ENCODE measurements at regions not wholly inside any gene's neighbourhood (a gene's known extent, or its start where the extent isn't known, plus 50 kb on each side); places are given as distances from the start of the nearest gene placed in this dataset.
A peak's percentile ranks its signal among the peaks of the same experiment; 100 is the strongest.

GRCh38 chr5:56482363-56482762 is 249.2 kb upstream of the ANKRD55 start:
- Mint-ChIP-seq H3K4me1 (ENCODE audit: low read depth) (peaks cover 35% of the 10 kb centered on the region), H3K27me3 (no peaks in the 10 kb centered on the region), H3K4me3 (no peak overlapping the region), H3K36me3 (no peaks in the 10 kb centered on the region), H3K27ac (no peak overlapping the region), H3K9me3 (peaks cover 11% of the 10 kb centered on the region)
- POLR2A ChIA-PET = interaction anchor here (0.6 kb wide), 1 partner anchor 154 kb away, joined by 3 read pairs; no protein-coding TSS in a partner anchor
- CTCF ChIA-PET = interaction anchor here (1.2 to 1.5 kb wide), 2 partner anchors 13 to 211 kb away, joined by 3 to 4 read pairs; no protein-coding TSS in a partner anchor
- intact Hi-C loops (cut with micrococcal nuclease) = loop anchor here (5.0 to 10.0 kb wide), 2 partner anchors 105 to 132 kb away; no protein-coding TSS in a partner anchor
- DNase-seq = no peak

- H3K4me3 Mint-ChIP-seq = peak overlapping the region; percentile 75
- no peaks in the 10 kb centered on the region for H3K27me3 Mint-ChIP-seq
- POLR2A ChIA-PET = interaction anchor here (1.0 kb wide), 1 partner anchor 153 kb away, joined by 3 read pairs; no protein-coding TSS in a partner anchor
- CTCF ChIA-PET = interaction anchor here (0.6 to 2.8 kb wide), 4 partner anchors 13 to 212 kb away, joined by 3 to 15 read pairs (median 4); no protein-coding TSS in a partner anchor
- peaks cover 41% of the 10 kb centered on the region for H3K4me1 Mint-ChIP-seq (ENCODE audit: low read depth)
- no peaks in the 10 kb centered on the region for H3K36me3 Mint-ChIP-seq
- DNase-seq = peak; percentile 32
- peaks cover 5% of the 10 kb centered on the region for H3K9me3 Mint-ChIP-seq
- intact Hi-C loops (cut with micrococcal nuclease) = loop anchor here (2.0 to 10.0 kb wide), 3 partner anchors 106 to 211 kb away; no protein-coding TSS in a partner anchor
- peak overlapping the region; percentile 75 for H3K27ac Mint-ChIP-seq
Measured at GRCh38 chr5:56481428-56482357, 248.6 kb upstream of the ANKRD55 start.

- Mint-ChIP-seq H3K4me3 (peak overlapping the region; percentile 78), H3K27ac (peak overlapping the region; percentile 84), H3K9me3 (no peaks in the 10 kb centered on the region), H3K4me1 (ENCODE audit: low read depth) (peaks cover 46% of the 10 kb centered on the region), H3K27me3 (no peaks in the 10 kb centered on the region), H3K36me3 (no peaks in the 10 kb centered on the region)
- POLR2A ChIA-PET = interaction anchor here (1.0 to 2.0 kb wide), 4 partner anchors 152 to 334 kb away, joined by 3 to 6 read pairs (median 4); partner anchors contain the start of gene MAP3K1
- intact Hi-C loops (cut with micrococcal nuclease) = loop anchor here (1.0 to 10.0 kb wide), 4 partner anchors 106 to 334 kb away; partner anchors contain the start of gene MAP3K1
- CTCF ChIA-PET = interaction anchor here (0.6 to 3.3 kb wide), 7 partner anchors 8 to 357 kb away, joined by 3 to 19 read pairs (median 3); no protein-coding TSS in a partner anchor
- peak; percentile 42 for DNase-seq
Measured at GRCh38 chr5:56480705-56481427, 247.7 kb upstream of the ANKRD55 start.

- CTCF ChIA-PET = interaction anchor here (0.8 to 3.3 kb wide), 7 partner anchors 9 to 358 kb away, joined by 3 to 19 read pairs (median 3); no protein-coding TSS in a partner anchor
- DNase-seq = peak; percentile 58
- intact Hi-C loops (cut with micrococcal nuclease) = loop anchor here (1.0 to 10.0 kb wide), 4 partner anchors 107 to 335 kb away; partner anchors contain the start of gene MAP3K1
- Mint-ChIP-seq H3K4me3 (peak overlapping the region; percentile 78), H3K27me3 (no peaks in the 10 kb centered on the region), H3K36me3 (no peaks in the 10 kb centered on the region), H3K27ac (peak overlapping the region; percentile 84), H3K4me1 (ENCODE audit: low read depth) (peaks cover 47% of the 10 kb centered on the region), H3K9me3 (no peaks in the 10 kb centered on the region)
- POLR2A ChIA-PET = interaction anchor here (1.3 to 2.0 kb wide), 3 partner anchors 152 to 335 kb away, joined by 3 to 6 read pairs (median 4); partner anchors contain the start of gene MAP3K1
Measured at GRCh38 chr5:56480078-56480704, 247.1 kb upstream of the ANKRD55 start.

GRCh38 chr5:56479696-56480077 is 246.6 kb upstream of the ANKRD55 start:
- Mint-ChIP-seq H3K4me3 (peak overlapping the region; percentile 78), H3K27me3 (no peaks in the 10 kb centered on the region), H3K4me1 (ENCODE audit: low read depth) (peaks cover 47% of the 10 kb centered on the region), H3K27ac (peak overlapping the region; percentile 84), H3K9me3 (no peaks in the 10 kb centered on the region), H3K36me3 (no peaks in the 10 kb centered on the region)
- POLR2A ChIA-PET = interaction anchor here (0.5 to 2.0 kb wide), 4 partner anchors 27 to 335 kb away, joined by 3 to 6 read pairs (median 4); partner anchors contain the start of gene MAP3K1
- CTCF ChIA-PET = interaction anchor here (0.8 to 3.3 kb wide), 6 partner anchors 9 to 358 kb away, joined by 3 to 19 read pairs (median 4); no protein-coding TSS in a partner anchor
- DNase-seq = peak; percentile 34
- intact Hi-C loops (cut with micrococcal nuclease) = loop anchor here (1.0 to 10.0 kb wide), 6 partner anchors 108 to 358 kb away; partner anchors contain the start of gene MAP3K1

- DNase-seq = no peak
Measured at GRCh38 chr5:56479126-56479525, 246.0 kb upstream of the ANKRD55 start.

GRCh38 chr5:56478062-56478461 is 244.9 kb upstream of the ANKRD55 start:
- H3K4me1 Mint-ChIP-seq (ENCODE audit: low read depth) = peaks cover 47% of the 10 kb centered on the region
- POLR2A ChIA-PET = no interaction called here

More at GRCh38 chr5:56479126-56479525, 246.0 kb upstream of the ANKRD55 start:
- Mint-ChIP-seq H3K4me3 (peak overlapping the region; percentile 78), H3K4me1 (ENCODE audit: low read depth) (peaks cover 47% of the 10 kb centered on the region), H3K9me3 (no peaks in the 10 kb centered on the region), H3K27me3 (no peaks in the 10 kb centered on the region), H3K36me3 (no peaks in the 10 kb centered on the region), H3K27ac (peak overlapping the region; percentile 84)
- CTCF ChIA-PET = interaction anchor here (1.7 to 3.3 kb wide), 3 partner anchors 10 to 359 kb away, joined by 3 to 19 read pairs (median 15); no protein-coding TSS in a partner anchor
- POLR2A ChIA-PET = interaction anchor here (0.5 to 2.0 kb wide), 5 partner anchors 28 to 336 kb away, joined by 3 to 6 read pairs (median 4); partner anchors contain the start of gene MAP3K1
- intact Hi-C loops (cut with micrococcal nuclease) = loop anchor here (1.0 to 5.0 kb wide), 2 partner anchors 151 to 358 kb away; no protein-coding TSS in a partner anchor

GRCh38 chr5:56476487-56476856 is 243.3 kb upstream of the ANKRD55 start:
- POLR2A ChIA-PET = interaction anchor here (1.2 kb wide), 1 partner anchor 149 kb away, joined by 3 read pairs; no protein-coding TSS in a partner anchor
- DNase-seq = no peak
- Mint-ChIP-seq H3K4me3 (no peak overlapping the region), H3K36me3 (no peaks in the 10 kb centered on the region), H3K27me3 (no peaks in the 10 kb centered on the region), H3K4me1 (ENCODE audit: low read depth) (peaks cover 40% of the 10 kb centered on the region), H3K27ac (no peak overlapping the region), H3K9me3 (no peaks in the 10 kb centered on the region)
- intact Hi-C loops (cut with micrococcal nuclease) = loop anchor here (5.0 kb wide), 1 partner anchor 361 kb away; no protein-coding TSS in a partner anchor
- CTCF ChIA-PET = interaction anchor here (1.1 to 1.6 kb wide), 2 partner anchors 206 to 362 kb away, joined by 3 to 8 read pairs; no protein-coding TSS in a partner anchor

More at GRCh38 chr5:56478062-56478461, 244.9 kb upstream of the ANKRD55 start:
- Mint-ChIP-seq H3K36me3 (no peaks in the 10 kb centered on the region), H3K27me3 (no peaks in the 10 kb centered on the region), H3K4me3 (no peak overlapping the region), H3K9me3 (no peaks in the 10 kb centered on the region), H3K27ac (no peak overlapping the region)
- CTCF ChIA-PET = interaction anchor here (3.3 kb wide), 1 partner anchor 360 kb away, joined by 19 read pairs; no protein-coding TSS in a partner anchor
- intact Hi-C loops (cut with micrococcal nuclease) = loop anchor here (5.0 kb wide), 1 partner anchor 359 kb away; no protein-coding TSS in a partner anchor
- no peak for DNase-seq

- ChIA-PET POLR2A (no interaction called here), CTCF (interaction anchor here (1.6 kb wide), 1 partner anchor 362 kb away, joined by 8 read pairs; no protein-coding TSS in a partner anchor)
- H3K4me3 Mint-ChIP-seq = no peak overlapping the region
- intact Hi-C loops (cut with micrococcal nuclease) = loop anchor here (5.0 kb wide), 1 partner anchor 361 kb away; no protein-coding TSS in a partner anchor
- no peaks in the 10 kb centered on the region for H3K9me3 Mint-ChIP-seq
- H3K27me3 Mint-ChIP-seq = no peaks in the 10 kb centered on the region
- peaks cover 37% of the 10 kb centered on the region for H3K4me1 Mint-ChIP-seq (ENCODE audit: low read depth)
- H3K36me3 Mint-ChIP-seq = no peaks in the 10 kb centered on the region
- no peak overlapping the region for H3K27ac Mint-ChIP-seq
- DNase-seq = no peak
Measured at GRCh38 chr5:56475689-56476486, 242.8 kb upstream of the ANKRD55 start.

- peaks cover 6% of the 10 kb centered on the region for H3K4me1 Mint-ChIP-seq (ENCODE audit: low read depth)
- no peaks in the 10 kb centered on the region for H3K27me3 Mint-ChIP-seq
- no peak overlapping the region for H3K27ac Mint-ChIP-seq
- no peaks in the 10 kb centered on the region for H3K36me3 Mint-ChIP-seq
- ChIA-PET CTCF (no interaction called here), POLR2A (no interaction called here)
- H3K9me3 Mint-ChIP-seq = no peaks in the 10 kb centered on the region
- intact Hi-C loops (cut with micrococcal nuclease) = no loop called here
- no peak for DNase-seq
- H3K4me3 Mint-ChIP-seq = no peak overlapping the region
Measured at GRCh38 chr5:56471707-56472106, 238.6 kb upstream of the ANKRD55 start.
